ENCODE measurements at regions not wholly inside any gene's neighbourhood (a gene's known extent, or its start where the extent isn't known, plus 50 kb on each side); places are given as distances from the start of the nearest gene placed in this dataset.

- Histone ChIP-seq H3K79me2 (ENCODE audit: control insufficient read depth, low read length) (no peaks in the 10 kb centered on the region), H4K20me1 (ENCODE audit: control insufficient read depth, insufficient read depth, low read depth, low read length) (no peaks in the 10 kb centered on the region), H3F3A (ENCODE audit: control insufficient read depth, insufficient read depth) (no peaks in the 10 kb centered on the region), H3K4me2 (ENCODE audit: low read length) (no peak overlapping the region), H3K9me2 (replicated peaks; ENCODE audit: control insufficient read depth, low read length) (no peaks in the 10 kb centered on the region), H3K27me3 (ENCODE audit: control insufficient read depth, low read length) (peaks cover 4% of the 10 kb centered on the region; the same call in 1 of the 2 replicates), H3K36me3 (ENCODE audit: control insufficient read depth, low read length) (no peaks in the 10 kb centered on the region), H3K4me3 (ENCODE audit: low read length) (no peak overlapping the region), H3K9me3 (ENCODE audit: control insufficient read depth, insufficient read depth, low read length) (no peaks in the 10 kb centered on the region), H3K4me1 (ENCODE audit: control insufficient read depth, low read length) (no peaks in the 10 kb centered on the region), H3K27ac (ENCODE audit: low read depth, low read length) (no peak overlapping the region)
- TF ChIP-seq CTCF (IDR thresholded peaks at IDR 0.05; ENCODE audit: low read depth, low read length, poor library complexity, severe bottlenecking) (no peak), EZH2phosphoT487 (IDR thresholded peaks at IDR 0.05; ENCODE audit: borderline replicate concordance, low read length) (no peak)
These were observed 215.2 kb downstream of the MYLK4 start for GRCh38 chr6:2535506-2535905.

DNA sequence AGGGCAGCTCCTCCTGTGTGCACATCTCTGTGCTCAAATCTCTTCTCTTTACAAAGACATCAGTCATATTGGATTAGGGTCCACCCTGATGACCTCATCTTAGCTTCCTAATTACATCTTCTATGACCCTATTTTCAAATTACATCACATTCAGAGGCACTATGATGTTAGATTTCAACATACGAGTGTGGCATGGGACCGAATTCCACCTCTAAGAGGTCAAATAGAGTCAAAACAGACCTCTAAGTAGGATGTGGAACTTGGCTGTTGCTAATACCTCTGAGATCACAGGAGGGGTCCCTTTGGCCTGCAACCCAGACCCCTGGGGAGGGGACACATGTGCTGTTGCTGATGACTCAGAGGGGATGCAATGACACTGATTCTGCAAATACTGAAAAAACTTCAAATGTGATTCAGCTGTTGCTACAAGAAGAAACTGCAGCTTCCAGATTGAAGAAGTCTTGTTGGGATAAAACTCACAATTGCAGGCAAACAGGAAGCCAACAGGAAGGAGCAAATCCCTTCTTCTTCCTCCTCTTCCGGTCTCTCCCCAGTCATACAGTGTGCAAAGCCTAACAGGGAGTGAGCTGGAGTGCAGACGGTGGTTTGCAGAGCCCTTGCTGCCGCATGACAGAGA, 216.2 kb downstream of the MYLK4 start:
- no peaks in the 10 kb centered on the region for H3K79me2 ChIP-seq (ENCODE audit: control insufficient read depth, low read length)
- no peak overlapping the region for H3K27ac ChIP-seq (ENCODE audit: low read depth, low read length)
- no peaks in the 10 kb centered on the region for H3K9me2 ChIP-seq (replicated peaks; ENCODE audit: control insufficient read depth, low read length)
- H3K9me3 ChIP-seq (ENCODE audit: control insufficient read depth, insufficient read depth, low read length): no peaks in the 10 kb centered on the region
- H3K36me3 ChIP-seq (ENCODE audit: control insufficient read depth, low read length): no peaks in the 10 kb centered on the region
- H4K20me1 ChIP-seq (ENCODE audit: control insufficient read depth, insufficient read depth, low read depth, low read length): no peaks in the 10 kb centered on the region
- peaks cover under 1% of the 10 kb centered on the region; the same call in 1 of the 2 replicates for H3K27me3 ChIP-seq (ENCODE audit: control insufficient read depth, low read length)
- TF ChIP-seq CTCF (IDR thresholded peaks at IDR 0.05; ENCODE audit: low read depth, low read length, poor library complexity, severe bottlenecking) (no peak), EZH2phosphoT487 (IDR thresholded peaks at IDR 0.05; ENCODE audit: borderline replicate concordance, low read length) (no peak)
- H3K4me1 ChIP-seq (ENCODE audit: control insufficient read depth, low read length): no peaks in the 10 kb centered on the region
- H3K4me2 ChIP-seq (ENCODE audit: low read length): no peak overlapping the region
- no peaks in the 10 kb centered on the region for H3F3A ChIP-seq (ENCODE audit: control insufficient read depth, insufficient read depth)
- no peak overlapping the region for H3K4me3 ChIP-seq (ENCODE audit: low read length)

DNA sequence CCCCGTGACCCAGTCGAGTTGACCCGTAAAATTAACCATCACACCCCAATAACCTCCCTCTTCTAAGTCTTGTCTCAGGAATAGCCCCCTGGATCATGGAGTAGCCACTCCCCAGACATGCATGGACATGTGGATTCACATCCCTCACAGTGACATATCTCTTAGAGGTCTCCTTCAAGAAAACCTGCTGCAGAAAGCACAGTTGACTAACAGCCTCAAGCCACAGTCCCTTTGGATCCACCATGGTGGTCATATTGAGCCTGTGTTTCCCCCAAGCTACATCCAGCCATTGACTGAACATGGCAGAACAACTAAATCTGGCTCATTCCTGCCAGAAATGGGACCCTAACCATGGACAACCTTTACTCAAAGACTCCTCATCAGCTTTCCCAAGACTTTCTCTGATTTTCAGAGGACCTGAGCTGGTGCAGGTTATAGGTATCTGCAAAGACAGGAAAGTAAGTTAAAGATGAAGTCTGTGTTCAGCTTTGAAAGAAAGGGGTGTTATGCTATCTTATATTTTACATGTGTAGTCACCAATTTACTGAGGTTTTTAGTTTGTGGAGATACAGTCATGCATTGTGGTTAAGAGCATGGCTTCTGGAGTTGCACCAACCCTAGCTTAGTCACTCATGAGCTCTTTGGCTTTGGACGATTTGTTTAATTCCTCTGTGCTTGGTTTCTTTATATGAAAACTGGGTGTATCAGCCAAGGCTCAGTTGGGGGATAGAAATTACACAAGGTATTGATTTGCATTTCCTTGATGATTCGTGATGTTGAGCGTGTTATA, 219.1 kb downstream of the MYLK4 start:
- no peak overlapping the region for H3K4me3 ChIP-seq (ENCODE audit: low read length)
- TF ChIP-seq EZH2phosphoT487 (IDR thresholded peaks at IDR 0.05; ENCODE audit: borderline replicate concordance, low read length) (no peak), CTCF (IDR thresholded peaks at IDR 0.05; ENCODE audit: low read depth, low read length, poor library complexity, severe bottlenecking) (no peak)
- H3K4me2 ChIP-seq (ENCODE audit: low read length): no peak overlapping the region
- H4K20me1 ChIP-seq (ENCODE audit: control insufficient read depth, insufficient read depth, low read depth, low read length): no peaks in the 10 kb centered on the region
- no peaks in the 10 kb centered on the region for H3K79me2 ChIP-seq (ENCODE audit: control insufficient read depth, low read length)
- no peaks in the 10 kb centered on the region for H3K9me2 ChIP-seq (replicated peaks; ENCODE audit: control insufficient read depth, low read length)
- H3K27me3 ChIP-seq (ENCODE audit: control insufficient read depth, low read length): no peaks in the 10 kb centered on the region
- H3K9me3 ChIP-seq (ENCODE audit: control insufficient read depth, insufficient read depth, low read length): no peaks in the 10 kb centered on the region
- no peaks in the 10 kb centered on the region for H3K36me3 ChIP-seq (ENCODE audit: control insufficient read depth, low read length)
- no peaks in the 10 kb centered on the region for H3F3A ChIP-seq (ENCODE audit: control insufficient read depth, insufficient read depth)
- H3K27ac ChIP-seq (ENCODE audit: low read depth, low read length): no peak overlapping the region
- no peaks in the 10 kb centered on the region for H3K4me1 ChIP-seq (ENCODE audit: control insufficient read depth, low read length)

Measured in DOHH2 (cell line).